Right cardiac atrium (tissue), 5 donors: ENCODE measurements at regions not wholly inside any gene's neighbourhood (a gene's known extent, or its start where the extent isn't known, plus 50 kb on each side); places are given as distances from the start of the nearest gene placed in this dataset.

Source experiments
- ATAC-seq, 2 donors: fragments of 200-7000 bp; cut with Tn5 transposase; one replicate each; pipeline versions ENCODE4 v1.8.0 to v1.9.1; 2020; ENCODE audit warnings: moderate library complexity in 2 of 2, mild to moderate bottlenecking in 1 of 2
- DNase-seq, 3 donors: peaks; one replicate each; pipeline ENCODE4 v3.0.0-alpha.2; 2020
- H3K27ac ChIP-seq: one replicate; pipeline ENCODE4 v1.5.1; 2013; ENCODE audit warnings: mild to moderate bottlenecking, low read length, control low read depth, moderate library complexity
- H3K27me3 ChIP-seq: one replicate; pipeline ENCODE4 v1.6.1; 2013; ENCODE audit not compliant: control insufficient read depth, insufficient read depth
- H3K4me1 ChIP-seq: one replicate; pipeline ENCODE4 v1.6.1; 2013; ENCODE audit warnings: low read length; ENCODE audit not compliant: control insufficient read depth, insufficient read depth
- H3K4me3 ChIP-seq: one replicate; pipeline ENCODE4 v1.5.1; 2013; ENCODE audit warnings: low read length, control low read depth
- H3K9me3 ChIP-seq: one replicate; pipeline ENCODE4 v1.6.1; 2013; ENCODE audit warnings: low read length; ENCODE audit not compliant: control insufficient read depth
- WGBS: extraction: QIAGEN DNeasy Blood & Tissue Kit; methylation state at CpG from one replicate; pipeline ENCODE4 v1.1.7; 2013; 5-methylcytosine and 5-hydroxymethylcytosine counted together
- intact Hi-C, 4 donors: fragments of 100-400 bp; cut with DNase I; formaldehyde crosslinking; loops; one replicate each; pipeline versions ENCODE4 v1.11.0 to v1.14.0; 2022 to 2023
- donor health status: healthy with polysubstance abuse.
- donor health status: DM: no; HTN: yes; CAD: no.
- donor health status: DM: no; HTN: no; CAD: no.
- donor health status: DM: no; HTN: yes; CAD: no; lungs with severe emphysema.
- donor health status: DM: yes; HTN: yes; CAD: no.

- no peaks in the 10 kb centered on the region for H3K27me3 ChIP-seq
- no peaks in the 10 kb centered on the region for H3K4me1 ChIP-seq
- no peak overlapping the region for H3K4me3 ChIP-seq
- H3K9me3 ChIP-seq, result no peaks in the 10 kb centered on the region
- no peak overlapping the region for H3K27ac ChIP-seq
- 62% methylated on average over 2 of the region's 2 CpGs for WGBS
- ATAC-seq, result no peak
- no peak for DNase-seq
- intact Hi-C loops, result no loop called here
Observed at GRCh38 chr5:174831031-174831660, 106.8 kb downstream of the MSX2 start.

GRCh38 chr5:174829511-174829864, 105.1 kb downstream of the MSX2 start:
- Histone ChIP-seq H3K9me3 (no peaks in the 10 kb centered on the region), H3K4me3 (no peak overlapping the region), H3K27ac (no peak overlapping the region), H3K27me3 (no peaks in the 10 kb centered on the region), H3K4me1 (no peaks in the 10 kb centered on the region)
- DNase-seq (no peak), ATAC-seq (no peak)
- intact Hi-C loops, result no loop called here
- 57% methylated on average over 5 of the region's 5 CpGs for WGBS

GRCh38 chr5:174828804-174829510, 104.6 kb downstream of the MSX2 start:
- intact Hi-C loops, result no loop called here
- Histone ChIP-seq H3K4me3 (no peak overlapping the region), H3K27me3 (no peaks in the 10 kb centered on the region), H3K27ac (no peak overlapping the region), H3K4me1 (no peaks in the 10 kb centered on the region), H3K9me3 (no peaks in the 10 kb centered on the region)
- ATAC-seq, result no peak
- 49% methylated on average over 10 of the region's 10 CpGs for WGBS
- no peak for DNase-seq

- 78% methylated on average over 6 of the region's 6 CpGs for WGBS
- Histone ChIP-seq H3K9me3 (no peaks in the 10 kb centered on the region), H3K4me1 (no peaks in the 10 kb centered on the region), H3K27me3 (no peaks in the 10 kb centered on the region), H3K27ac (no peak overlapping the region), H3K4me3 (no peak overlapping the region)
- intact Hi-C loops, result no loop called here
- no peak for ATAC-seq
- no peak for DNase-seq
Observed at GRCh38 chr5:174827558-174827957, 103.2 kb downstream of the MSX2 start.

GRCh38 chr5:174825587-174825986, 101.2 kb downstream of the MSX2 start:
- Histone ChIP-seq H3K27me3 (no peaks in the 10 kb centered on the region), H3K9me3 (no peaks in the 10 kb centered on the region), H3K27ac (no peak overlapping the region), H3K4me3 (no peak overlapping the region), H3K4me1 (no peaks in the 10 kb centered on the region)
- intact Hi-C loops, result no loop called here
- no peak for ATAC-seq
- WGBS, result 74% methylated on average over 4 of the region's 4 CpGs
- no peak for DNase-seq

- no peak overlapping the region for H3K4me3 ChIP-seq
- 92% methylated on average over 2 of the region's 2 CpGs for WGBS
- DNase-seq, result no peak
- H3K27ac ChIP-seq, result no peak overlapping the region
- no peaks in the 10 kb centered on the region for H3K9me3 ChIP-seq
- no peak for ATAC-seq
- H3K4me1 ChIP-seq, result no peaks in the 10 kb centered on the region
- intact Hi-C loops, result no loop called here
- no peaks in the 10 kb centered on the region for H3K27me3 ChIP-seq
Observed at GRCh38 chr5:174818430-174818829, 94.0 kb downstream of the MSX2 start.

GRCh38 chr5:174817610-174818009, 93.2 kb downstream of the MSX2 start:
- DNase-seq, result no peak
- Histone ChIP-seq H3K9me3 (no peaks in the 10 kb centered on the region), H3K27ac (no peak overlapping the region), H3K4me3 (no peak overlapping the region), H3K27me3 (no peaks in the 10 kb centered on the region), H3K4me1 (no peaks in the 10 kb centered on the region)
- ATAC-seq, result no peak
- 70% methylated on average over 1 of the region's 1 CpG for WGBS
- intact Hi-C loops, result no loop called here

- intact Hi-C loops, result no loop called here
Observed at GRCh38 chr5:174816858-174817257, 92.5 kb downstream of the MSX2 start.

GRCh38 chr5:174811438-174811837, 87.1 kb downstream of the MSX2 start:
- no peak overlapping the region for H3K4me3 ChIP-seq
- ATAC-seq (no peak), DNase-seq (no peak)
- no peaks in the 10 kb centered on the region for H3K27me3 ChIP-seq
- whole genome bisulfite sequencing, result 95% methylated on average over 1 of the region's 1 CpG
- H3K9me3 ChIP-seq, result no peaks in the 10 kb centered on the region
- intact Hi-C loops, result no loop called here
- no peak overlapping the region for H3K27ac ChIP-seq
- no peaks in the 10 kb centered on the region for H3K4me1 ChIP-seq

More at GRCh38 chr5:174816858-174817257, 92.5 kb downstream of the MSX2 start:
- Histone ChIP-seq H3K9me3 (no peaks in the 10 kb centered on the region), H3K4me3 (no peak overlapping the region), H3K4me1 (no peaks in the 10 kb centered on the region), H3K27me3 (no peaks in the 10 kb centered on the region), H3K27ac (no peak overlapping the region)
- 21% methylated on average over 2 of the region's 2 CpGs for WGBS
- no peak for DNase-seq
- no peak for ATAC-seq

GRCh38 chr5:174810796-174811195, 86.4 kb downstream of the MSX2 start:
- H3K9me3 ChIP-seq, result no peaks in the 10 kb centered on the region
- H3K27me3 ChIP-seq, result no peaks in the 10 kb centered on the region
- WGBS, result 87% methylated on average over 2 of the region's 2 CpGs
- H3K4me3 ChIP-seq, result no peak overlapping the region
- no peak overlapping the region for H3K27ac ChIP-seq
- no peak for DNase-seq
- no peaks in the 10 kb centered on the region for H3K4me1 ChIP-seq
- intact Hi-C loops, result no loop called here
- ATAC-seq, result no peak

- no peaks in the 10 kb centered on the region for H3K4me1 ChIP-seq
- 57% methylated on average over 4 of the region's 4 CpGs for WGBS
- intact Hi-C loops, result no loop called here
- ATAC-seq (no peak), DNase-seq (no peak)
- H3K4me3 ChIP-seq, result no peak overlapping the region
- no peaks in the 10 kb centered on the region for H3K9me3 ChIP-seq
- H3K27ac ChIP-seq, result no peak overlapping the region
- no peaks in the 10 kb centered on the region for H3K27me3 ChIP-seq
Observed at GRCh38 chr5:174807471-174807870, 83.1 kb downstream of the MSX2 start.

- Histone ChIP-seq H3K9me3 (no peaks in the 10 kb centered on the region), H3K27ac (no peak overlapping the region), H3K4me1 (no peaks in the 10 kb centered on the region), H3K4me3 (no peak overlapping the region), H3K27me3 (no peaks in the 10 kb centered on the region)
- ATAC-seq (no peak), DNase-seq (no peak)
- WGBS, result 71% methylated on average over 5 of the region's 5 CpGs
- intact Hi-C loops, result no loop called here
Observed at GRCh38 chr5:174806729-174807128, 82.3 kb downstream of the MSX2 start.
